DMS153 treated with DMSO at 0.1 percent for 48 hours (cell line): ENCODE measurements at regions not wholly inside any gene's neighbourhood (a gene's known extent, or its start where the extent isn't known, plus 50 kb on each side); places are given as distances from the start of the nearest gene placed in this dataset.

Experiments
- DNase-seq: peaks from one replicate; lab custom pipeline; 2025; ENCODE audit not compliant: unreplicated experiment; lab: John Stamatoyannopoulos, UW

DNA sequence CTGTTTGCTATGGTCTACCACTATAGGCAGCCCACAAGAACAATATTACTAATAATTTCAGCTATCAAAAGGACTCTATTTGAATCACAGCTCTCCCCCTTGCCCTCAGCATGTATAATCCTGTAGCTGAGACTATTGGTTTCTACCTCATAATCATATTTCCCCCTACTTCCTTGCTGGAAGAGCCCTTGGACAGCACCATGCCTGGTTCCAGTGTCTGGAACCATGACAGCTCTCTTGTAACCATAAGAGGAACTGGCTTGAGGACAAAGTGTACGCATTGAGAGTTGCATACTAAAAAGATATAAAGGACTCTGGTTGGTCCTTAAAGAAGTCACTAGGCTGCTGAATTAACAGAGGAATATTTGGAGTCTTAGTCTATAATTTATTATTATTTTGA lies 110.7 kb upstream of the ZRANB2 start:
- DNase-seq, result no peak

- DNase-seq, result no peak
These were observed 110.0 kb upstream of the ZRANB2 start for GRCh38 chr1:71190843-71191242.

GRCh38 chr1:71184410-71184809 lies 103.6 kb upstream of the ZRANB2 start:
- DNase-seq, result no peak

GRCh38 chr1:71179997-71180396 lies 99.2 kb upstream of the ZRANB2 start:
- no peak for DNase-seq

DNA sequence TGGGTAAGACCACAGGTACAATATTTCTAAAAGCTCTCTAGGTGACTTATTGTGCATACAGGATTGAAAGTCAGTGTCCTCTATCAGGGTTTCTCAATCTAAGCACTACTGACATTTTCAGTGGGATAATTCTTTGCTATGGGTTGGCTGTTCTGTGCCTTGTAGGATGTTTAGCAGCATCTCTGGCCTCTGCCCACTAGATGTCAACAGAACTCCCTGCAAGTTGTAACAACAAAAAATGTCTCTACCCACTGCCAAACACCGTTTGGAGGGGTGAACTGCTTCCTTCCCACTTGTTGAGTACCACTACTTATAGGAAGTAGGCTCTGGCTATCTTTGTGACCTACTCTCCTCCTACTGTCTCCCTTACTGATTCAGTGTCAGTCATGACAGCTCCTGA lies 90.1 kb upstream of the ZRANB2 start:
- DNase-seq, result no peak

DNA sequence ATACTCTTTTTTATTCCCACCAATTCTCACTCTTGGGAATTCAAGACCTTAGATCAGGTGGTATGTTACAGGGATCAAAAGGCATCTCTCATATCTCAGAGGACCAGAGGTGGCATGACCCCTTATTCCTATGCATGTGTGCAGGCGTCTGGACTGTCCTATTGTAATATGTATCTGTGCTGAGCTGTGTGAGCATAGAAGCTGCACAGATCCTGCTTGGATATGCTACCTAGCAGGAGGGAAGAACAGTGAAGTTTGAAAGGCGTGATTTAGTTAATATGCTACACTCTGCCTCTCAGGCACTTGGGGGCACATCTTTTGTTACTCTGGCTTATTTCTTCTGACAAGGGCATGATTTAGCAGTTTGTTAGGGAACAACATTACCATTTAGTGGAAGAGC lies 86.7 kb upstream of the ZRANB2 start:
- DNase-seq, result no peak

- DNase-seq, result peak; percentile 3
These were observed 85.6 kb upstream of the ZRANB2 start for GRCh38 chr1:71166178-71167173.

- no peak for DNase-seq
These were observed 76.9 kb upstream of the ZRANB2 start for GRCh38 chr1:71157715-71158114.

DNA sequence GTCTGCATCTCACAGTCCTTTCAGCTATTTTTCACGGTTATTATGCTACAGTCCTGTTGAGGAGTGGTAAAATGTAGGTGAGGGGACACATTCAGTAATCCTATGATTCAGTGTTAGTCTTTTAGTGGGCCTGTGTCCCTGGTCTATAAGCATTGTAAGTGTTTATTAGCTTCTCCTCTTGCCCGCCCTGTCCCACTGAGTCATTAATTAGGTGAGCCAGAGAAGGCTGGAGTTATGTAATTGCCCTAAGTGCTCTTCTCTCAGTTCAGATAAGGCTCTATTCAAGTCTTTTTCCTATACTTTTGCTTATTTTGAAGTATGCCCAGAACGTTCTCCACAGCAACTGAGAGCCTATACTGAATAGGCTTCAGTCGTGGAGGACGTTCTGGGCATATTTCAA lies 76.3 kb upstream of the ZRANB2 start:
- no peak for DNase-seq

DNA sequence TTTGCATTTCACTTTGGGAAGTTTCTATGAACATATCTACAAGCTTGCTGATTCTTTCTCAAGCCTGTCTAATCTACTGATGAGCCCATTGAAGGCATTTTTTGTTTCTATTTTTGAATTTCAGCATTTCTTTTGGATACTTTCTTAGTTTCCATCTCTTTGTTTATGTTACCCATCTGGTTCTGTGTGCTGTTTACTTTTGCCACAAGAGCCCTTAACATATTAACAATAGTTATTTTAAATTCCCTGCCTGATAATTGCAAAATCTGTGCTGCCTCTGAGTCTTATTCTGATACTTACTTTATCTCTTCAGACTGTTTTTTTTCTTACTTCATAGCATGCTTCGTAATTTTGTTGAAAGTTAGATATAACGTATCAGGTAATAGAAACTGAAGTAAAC lies 75.8 kb upstream of the ZRANB2 start:
- no peak for DNase-seq

- no peak for DNase-seq
These were observed 73.6 kb upstream of the ZRANB2 start for GRCh38 chr1:71154429-71154828.

GRCh38 chr1:71153826-71154225 lies 73.0 kb upstream of the ZRANB2 start:
- no peak for DNase-seq

GRCh38 chr1:71147637-71148360 lies 67.0 kb upstream of the ZRANB2 start:
- no peak for DNase-seq

- DNase-seq, result no peak
These were observed 54.7 kb upstream of the ZRANB2 start for GRCh38 chr1:71135571-71135970.
